Neural cell (in vitro differentiated cells): ENCODE measurements at regions not wholly inside any gene's neighbourhood (a gene's known extent, or its start where the extent isn't known, plus 50 kb on each side); places are given as distances from the start of the nearest gene placed in this dataset.

ENCODE experiments used
- H2AFZ ChIP-seq: fragments of 200-600, 300-800 bp; sonication (generic), shearing (Covaris generic); 2 replicates; pipeline ENCODE4 v1.6.0; 2014; ENCODE audit warnings: low read depth, mild to moderate bottlenecking, antibody characterized with exemption, low read length, moderate library complexity
- H3F3A ChIP-seq: fragments of 200-600 bp; shearing (Covaris generic); 2 replicates; pipeline ENCODE4 v1.6.1; 2016; ENCODE audit warnings: mild to moderate bottlenecking, moderate library complexity, mixed read lengths, antibody characterized with exemption, low read length; ENCODE audit not compliant: insufficient read depth, poor library complexity, severe bottlenecking
- H3K27ac ChIP-seq: fragments of 200-600, 300-800 bp; sonication (generic), shearing (Covaris generic); 2 replicates; pipeline ENCODE4 v1.5.1; 2014; ENCODE audit warnings: mild to moderate bottlenecking, low read length, moderate library complexity
- H3K27me3 ChIP-seq: fragments of 300-800, 200-600 bp; sonication (generic), shearing (Covaris generic); 2 replicates; pipeline ENCODE4 v1.6.0; 2014; ENCODE audit warnings: mild to moderate bottlenecking, low read depth, low read length, moderate library complexity; ENCODE audit not compliant: insufficient read depth
- H3K36me3 ChIP-seq: fragments of 300-800, 200-600 bp; sonication (generic), shearing (Covaris generic); 2 replicates; pipeline ENCODE4 v1.5.1; 2014; ENCODE audit warnings: mild to moderate bottlenecking, antibody characterized with exemption, low read length, moderate library complexity; ENCODE audit not compliant: insufficient read depth
- H3K4me2 ChIP-seq: fragments of 300-800, 200-600 bp; sonication (generic), shearing (Covaris generic); 2 replicates; pipeline ENCODE4 v1.6.0; 2014; ENCODE audit warnings: mild to moderate bottlenecking, low read length
- H3K4me3 ChIP-seq: fragments of 300-800, 200-600 bp; sonication (generic), shearing (Covaris generic); 2 replicates; pipeline ENCODE4 v1.5.1; 2014; ENCODE audit warnings: mild to moderate bottlenecking, low read length, moderate library complexity
- H3K79me2 ChIP-seq: fragments of 200-600 bp; shearing (Covaris generic); replicated peaks from 2 replicates; pipeline ENCODE4 v1.6.0; 2014; ENCODE audit warnings: mild to moderate bottlenecking, low read length, moderate library complexity; ENCODE audit not compliant: insufficient read depth
- H3K9ac ChIP-seq: fragments of 300-800, 200-600 bp; sonication (generic), shearing (Covaris generic); 2 replicates; pipeline ENCODE4 v1.6.1; 2016; ENCODE audit warnings: mild to moderate bottlenecking, low read length, mixed read lengths
- H3K9me2 ChIP-seq: fragments of 200-600 bp; shearing (Covaris generic); 2 replicates; pipeline ENCODE4 v1.6.1; 2016; ENCODE audit warnings: mild to moderate bottlenecking, low read length, mixed read lengths; ENCODE audit not compliant: insufficient read depth
- H3K9me3 ChIP-seq: fragments of 200-600, 300-800 bp; sonication (generic), shearing (Covaris generic); 2 replicates; pipeline ENCODE4 v1.6.1; 2016; ENCODE audit warnings: mild to moderate bottlenecking, mixed run types, low read length, moderate library complexity, mixed read lengths
- H4K20me1 ChIP-seq: fragments of 200-600 bp; shearing (Covaris generic); 2 replicates; pipeline ENCODE4 v1.6.1; 2016; ENCODE audit warnings: mild to moderate bottlenecking, mixed run types; ENCODE audit not compliant: insufficient read depth
- EP300 ChIP-seq: fragments of 450-650 bp; conservative IDR thresholded peaks from 2 replicates; pipeline ENCODE4 v1.6.1; 2014; ENCODE audit warnings: antibody characterized with exemption, mild to moderate bottlenecking, moderate library complexity; ENCODE audit not compliant: poor library complexity, severe bottlenecking
- EZH2 ChIP-seq: fragments of 200-600, 300-800 bp; shearing (Covaris generic), sonication (generic); IDR thresholded peaks from 2 replicates; pipeline ENCODE4 v1.6.1; 2014; ENCODE audit warnings: antibody characterized with exemption, low read length, borderline replicate concordance, mild to moderate bottlenecking; ENCODE audit not compliant: insufficient read depth, poor library complexity, severe bottlenecking
- MXI1 ChIP-seq: fragments of 450-650 bp; conservative IDR thresholded peaks from 2 replicates; pipeline ENCODE4 v1.6.1; 2014; ENCODE audit warnings: antibody characterized with exemption, mild to moderate bottlenecking; ENCODE audit not compliant: poor library complexity, severe bottlenecking
- POLR2AphosphoS5 ChIP-seq: IDR thresholded peaks from 2 replicates; pipeline ENCODE4 v1.6.1; 2012
- RAD21 ChIP-seq: fragments of 450-650 bp; conservative IDR thresholded peaks from 2 replicates; pipeline ENCODE4 v1.6.1; 2014; ENCODE audit warnings: antibody characterized with exemption, mild to moderate bottlenecking, moderate library complexity
- SMC3 ChIP-seq: fragments of 450-650 bp; conservative IDR thresholded peaks from 2 replicates; pipeline ENCODE4 v1.6.1; 2014; ENCODE audit warnings: antibody characterized with exemption, mild to moderate bottlenecking, moderate library complexity; ENCODE audit not compliant: poor library complexity
- TAF1 ChIP-seq: IDR thresholded peaks from 2 replicates; pipeline ENCODE4 v1.6.1; 2012; ENCODE audit warnings: low read depth
- TF ChIP-seq, protein P1 (sequence below): fragments of 450-650 bp; IDR thresholded peaks from 2 replicates; pipeline ENCODE4 v1.5.1; 2014; ENCODE audit warnings: antibody characterized with exemption, mild to moderate bottlenecking, moderate library complexity; ENCODE audit not compliant: poor library complexity, severe bottlenecking
- TF ChIP-seq, protein P2 (sequence below): IDR thresholded peaks from 2 replicates; pipeline ENCODE4 v1.6.1; 2012; ENCODE audit warnings: borderline replicate concordance

DNA sequence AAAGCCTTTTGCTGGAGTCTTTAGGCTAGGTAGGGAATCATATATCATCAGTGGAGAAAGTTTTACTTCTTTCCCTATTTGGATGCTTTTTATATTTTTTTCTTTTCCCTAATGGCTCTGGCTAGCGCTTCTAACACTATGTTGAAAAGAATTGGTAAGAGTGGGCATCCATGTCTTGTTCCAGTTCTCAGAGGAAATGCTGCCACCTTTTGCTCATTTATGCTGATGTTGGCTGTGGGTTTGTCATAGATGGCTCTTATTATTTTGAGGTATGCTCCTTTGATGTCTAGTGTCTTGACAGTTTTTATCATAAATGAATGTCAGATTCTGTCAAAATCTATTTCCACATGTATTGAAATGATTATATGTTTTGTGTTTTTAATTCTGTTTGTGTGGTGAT, 1544.1 kb downstream of the REEP3 start:
- no peaks in the 10 kb centered on the region for H3K79me2 ChIP-seq
- no peaks in the 10 kb centered on the region for H3K9me3 ChIP-seq
- no peaks in the 10 kb centered on the region for H3K36me3 ChIP-seq
- no peak overlapping the region for H3K9ac ChIP-seq
- no peak overlapping the region for H3K4me3 ChIP-seq
- no peak overlapping the region for H3K27ac ChIP-seq
- H3K9me2 ChIP-seq = no peaks in the 10 kb centered on the region
- H3F3A ChIP-seq = peaks cover 3% of the 10 kb centered on the region
- no peak overlapping the region for H3K4me2 ChIP-seq
- H4K20me1 ChIP-seq = no peaks in the 10 kb centered on the region
- no peaks in the 10 kb centered on the region for H3K27me3 ChIP-seq
- TF ChIP-seq MXI1 (no peak), EZH2 (no peak), EP300 (no peak), SMC3 (no peak), POLR2AphosphoS5 (no peak), RAD21 (no peak), TAF1 (no peak)
- TF ChIP-seq, protein P1, sequence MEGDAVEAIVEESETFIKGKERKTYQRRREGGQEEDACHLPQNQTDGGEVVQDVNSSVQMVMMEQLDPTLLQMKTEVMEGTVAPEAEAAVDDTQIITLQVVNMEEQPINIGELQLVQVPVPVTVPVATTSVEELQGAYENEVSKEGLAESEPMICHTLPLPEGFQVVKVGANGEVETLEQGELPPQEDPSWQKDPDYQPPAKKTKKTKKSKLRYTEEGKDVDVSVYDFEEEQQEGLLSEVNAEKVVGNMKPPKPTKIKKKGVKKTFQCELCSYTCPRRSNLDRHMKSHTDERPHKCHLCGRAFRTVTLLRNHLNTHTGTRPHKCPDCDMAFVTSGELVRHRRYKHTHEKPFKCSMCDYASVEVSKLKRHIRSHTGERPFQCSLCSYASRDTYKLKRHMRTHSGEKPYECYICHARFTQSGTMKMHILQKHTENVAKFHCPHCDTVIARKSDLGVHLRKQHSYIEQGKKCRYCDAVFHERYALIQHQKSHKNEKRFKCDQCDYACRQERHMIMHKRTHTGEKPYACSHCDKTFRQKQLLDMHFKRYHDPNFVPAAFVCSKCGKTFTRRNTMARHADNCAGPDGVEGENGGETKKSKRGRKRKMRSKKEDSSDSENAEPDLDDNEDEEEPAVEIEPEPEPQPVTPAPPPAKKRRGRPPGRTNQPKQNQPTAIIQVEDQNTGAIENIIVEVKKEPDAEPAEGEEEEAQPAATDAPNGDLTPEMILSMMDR = no peak
- TF ChIP-seq, protein P2, sequence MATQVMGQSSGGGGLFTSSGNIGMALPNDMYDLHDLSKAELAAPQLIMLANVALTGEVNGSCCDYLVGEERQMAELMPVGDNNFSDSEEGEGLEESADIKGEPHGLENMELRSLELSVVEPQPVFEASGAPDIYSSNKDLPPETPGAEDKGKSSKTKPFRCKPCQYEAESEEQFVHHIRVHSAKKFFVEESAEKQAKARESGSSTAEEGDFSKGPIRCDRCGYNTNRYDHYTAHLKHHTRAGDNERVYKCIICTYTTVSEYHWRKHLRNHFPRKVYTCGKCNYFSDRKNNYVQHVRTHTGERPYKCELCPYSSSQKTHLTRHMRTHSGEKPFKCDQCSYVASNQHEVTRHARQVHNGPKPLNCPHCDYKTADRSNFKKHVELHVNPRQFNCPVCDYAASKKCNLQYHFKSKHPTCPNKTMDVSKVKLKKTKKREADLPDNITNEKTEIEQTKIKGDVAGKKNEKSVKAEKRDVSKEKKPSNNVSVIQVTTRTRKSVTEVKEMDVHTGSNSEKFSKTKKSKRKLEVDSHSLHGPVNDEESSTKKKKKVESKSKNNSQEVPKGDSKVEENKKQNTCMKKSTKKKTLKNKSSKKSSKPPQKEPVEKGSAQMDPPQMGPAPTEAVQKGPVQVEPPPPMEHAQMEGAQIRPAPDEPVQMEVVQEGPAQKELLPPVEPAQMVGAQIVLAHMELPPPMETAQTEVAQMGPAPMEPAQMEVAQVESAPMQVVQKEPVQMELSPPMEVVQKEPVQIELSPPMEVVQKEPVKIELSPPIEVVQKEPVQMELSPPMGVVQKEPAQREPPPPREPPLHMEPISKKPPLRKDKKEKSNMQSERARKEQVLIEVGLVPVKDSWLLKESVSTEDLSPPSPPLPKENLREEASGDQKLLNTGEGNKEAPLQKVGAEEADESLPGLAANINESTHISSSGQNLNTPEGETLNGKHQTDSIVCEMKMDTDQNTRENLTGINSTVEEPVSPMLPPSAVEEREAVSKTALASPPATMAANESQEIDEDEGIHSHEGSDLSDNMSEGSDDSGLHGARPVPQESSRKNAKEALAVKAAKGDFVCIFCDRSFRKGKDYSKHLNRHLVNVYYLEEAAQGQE = no peak
- no peak overlapping the region for H2AFZ ChIP-seq

- no peaks in the 10 kb centered on the region for H3F3A ChIP-seq
- H3K9ac ChIP-seq = no peak overlapping the region
- H3K4me2 ChIP-seq = no peak overlapping the region
- no peaks in the 10 kb centered on the region for H3K79me2 ChIP-seq
- H3K9me3 ChIP-seq = no peaks in the 10 kb centered on the region
- no peaks in the 10 kb centered on the region for H4K20me1 ChIP-seq
- TF ChIP-seq, protein P2 = no peak
- TF ChIP-seq RAD21 = no peak
- no peak for TF ChIP-seq EZH2
- no peak for TF ChIP-seq SMC3
- TF ChIP-seq EP300 = no peak
- no peak for TF ChIP-seq POLR2AphosphoS5
- no peak for TF ChIP-seq TAF1
- TF ChIP-seq, protein P1 = no peak
- TF ChIP-seq MXI1 = no peak
- H3K4me3 ChIP-seq = no peak overlapping the region
- H3K27ac ChIP-seq = no peak overlapping the region
- no peaks in the 10 kb centered on the region for H3K27me3 ChIP-seq
- no peaks in the 10 kb centered on the region for H3K36me3 ChIP-seq
- H3K9me2 ChIP-seq = no peaks in the 10 kb centered on the region
- H2AFZ ChIP-seq = no peak overlapping the region
These were observed 1562.0 kb downstream of the REEP3 start for GRCh38 chr10:65083222-65083621.
